HG03060 (cell line): ENCODE measurements at regions not wholly inside any gene's neighbourhood (a gene's known extent, or its start where the extent isn't known, plus 50 kb on each side); places are given as distances from the start of the nearest gene placed in this dataset.
"Not testable (repeated sequence)": the region's sequence is repeated elsewhere in the genome, so short reads cannot be mapped to it uniquely, and the experiment has no call there.

ENCODE experiments used
- ATAC-seq: cut with Tn5 transposase; IDR thresholded peaks from one replicate; pipeline ENCODE4 v1.9.1; 2021; ENCODE audit warnings: low read depth, moderate number of reproducible peaks; ENCODE audit not compliant: unreplicated experiment

DNA sequence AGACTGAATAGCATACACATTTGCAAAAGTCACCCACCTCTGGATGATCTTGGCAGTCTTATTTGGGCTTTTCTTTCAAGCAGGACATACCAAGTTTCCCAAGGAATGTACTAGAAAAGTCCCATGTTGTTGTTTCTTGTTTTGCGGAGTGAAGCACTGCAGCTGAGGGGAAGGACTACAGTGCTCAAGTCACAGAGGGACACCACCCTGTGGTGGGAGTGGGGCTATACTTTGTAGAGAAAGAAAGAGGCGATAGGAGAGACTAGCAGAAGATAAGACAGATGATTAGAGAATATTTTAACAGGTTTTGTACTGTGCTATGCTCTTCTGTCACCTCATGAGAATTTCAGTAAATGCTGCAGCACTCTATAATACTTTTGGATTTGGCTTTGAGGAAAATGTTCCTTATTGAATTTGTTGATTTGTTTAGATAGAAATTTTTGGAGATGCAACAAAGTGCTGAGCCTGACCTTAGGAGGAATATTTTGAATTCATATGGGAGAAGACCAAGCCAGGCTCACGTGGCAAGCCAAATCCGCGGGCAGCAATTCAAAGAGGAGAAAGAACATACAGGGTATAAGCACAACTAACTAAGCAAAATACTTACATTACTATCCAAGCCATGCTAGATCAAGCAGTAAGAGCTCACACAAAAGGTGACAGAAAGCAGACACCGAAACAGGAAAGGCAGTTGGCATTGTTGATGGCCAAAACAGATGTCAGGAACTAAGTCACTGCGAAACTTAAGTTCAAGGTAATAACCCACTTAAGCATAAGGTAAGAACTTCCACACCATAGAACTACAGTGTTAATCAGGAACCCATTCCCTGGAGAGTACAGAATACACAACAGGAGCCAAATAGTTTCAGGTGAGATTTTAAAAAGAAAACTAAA is 280.3 kb upstream of the INTU start:
- no peak for ATAC-seq

DNA sequence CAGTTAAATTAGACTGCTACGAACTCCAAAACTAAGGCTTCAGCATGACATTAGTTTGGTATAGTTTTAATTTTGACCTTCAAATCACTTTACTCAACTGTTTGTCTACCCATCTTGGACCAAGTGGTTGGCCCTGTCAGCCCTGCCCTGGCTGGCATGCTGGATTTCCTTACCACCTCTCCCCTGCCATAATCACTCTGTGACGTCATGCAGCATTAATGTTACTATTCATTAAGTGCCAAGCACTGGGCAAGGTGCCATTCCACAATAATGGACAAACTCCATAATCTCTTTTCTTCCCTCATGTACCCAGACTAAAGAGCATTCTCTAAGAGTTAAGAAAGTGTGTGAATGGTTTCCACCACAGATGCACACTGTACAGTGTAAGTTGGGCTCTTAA is 277.0 kb upstream of the INTU start:
- no peak for ATAC-seq

DNA sequence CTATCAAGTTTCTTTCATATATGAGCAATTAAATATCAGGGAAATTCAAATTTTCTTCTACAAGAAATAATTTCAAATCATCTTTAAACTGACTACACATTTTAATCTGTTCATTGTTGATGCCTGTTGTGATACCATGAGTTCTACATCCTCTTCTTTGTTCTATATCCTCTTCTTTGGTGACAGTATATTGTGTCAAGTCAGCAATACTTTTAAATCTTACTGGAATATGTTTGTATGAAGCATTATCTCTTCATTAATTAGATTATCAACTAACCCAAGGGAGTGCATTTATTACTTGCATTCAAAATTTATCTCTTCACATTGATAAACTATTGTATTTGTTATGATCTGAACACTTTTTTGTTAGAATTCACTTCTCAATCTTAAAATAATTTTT is 275.0 kb upstream of the INTU start:
- no peak for ATAC-seq

DNA sequence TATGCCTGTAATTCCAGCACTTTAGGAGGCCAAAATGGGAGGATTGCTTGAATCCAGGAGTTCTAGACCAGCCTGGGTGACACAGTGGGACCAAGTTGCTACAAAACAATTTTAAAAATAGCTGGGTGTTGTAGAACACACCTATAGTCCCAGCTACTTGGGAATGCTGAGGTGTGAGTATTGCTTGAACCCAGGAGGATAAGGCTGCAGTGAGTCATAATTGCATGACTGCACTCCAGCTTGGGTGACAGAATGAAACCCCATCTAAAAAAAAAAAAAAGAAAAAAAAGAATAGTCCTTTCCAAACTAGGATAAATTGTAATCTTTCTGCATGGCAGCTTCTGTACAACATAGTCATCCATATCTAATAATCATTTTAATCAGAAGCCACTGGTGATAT is 270.1 kb upstream of the INTU start:
- ATAC-seq: no peak

DNA sequence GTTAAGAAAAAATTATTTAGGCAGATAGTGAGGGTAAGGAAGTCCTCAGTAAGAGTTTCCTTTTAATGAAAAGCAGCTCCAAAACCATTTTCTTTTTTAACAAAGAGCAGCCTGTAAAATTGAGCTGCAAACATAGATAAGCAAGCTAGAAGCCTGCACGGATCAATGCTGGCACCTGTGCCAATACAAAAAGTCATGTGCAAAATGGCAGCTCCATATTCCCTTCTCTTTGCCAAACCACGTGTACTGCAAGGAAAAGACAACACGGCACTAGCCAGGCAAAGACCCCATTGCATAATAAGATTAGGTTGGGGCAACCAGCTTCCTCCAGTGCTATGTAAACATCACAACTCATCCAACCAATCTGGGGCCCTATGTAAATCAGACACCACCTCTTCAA is 268.4 kb upstream of the INTU start:
- ATAC-seq: no peak

DNA sequence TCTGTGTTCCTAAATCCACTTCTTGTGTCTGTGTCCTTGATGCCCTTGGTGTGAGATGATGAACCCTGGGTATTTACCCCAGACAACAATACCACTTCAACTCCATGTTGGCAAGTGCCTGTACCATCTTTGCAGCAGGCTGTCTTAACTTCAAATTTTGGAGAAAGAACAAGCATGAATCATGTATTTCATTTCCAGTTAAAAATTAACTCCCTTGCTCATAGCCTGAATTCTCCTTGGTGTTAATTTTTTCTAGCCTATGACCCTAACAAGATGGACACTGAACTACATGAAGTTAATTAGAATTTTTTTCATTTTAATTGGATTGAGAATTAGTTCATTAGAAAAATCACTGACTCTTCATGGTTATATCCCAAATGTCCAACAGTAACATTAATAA is 267.8 kb upstream of the INTU start:
- no peak for ATAC-seq

DNA sequence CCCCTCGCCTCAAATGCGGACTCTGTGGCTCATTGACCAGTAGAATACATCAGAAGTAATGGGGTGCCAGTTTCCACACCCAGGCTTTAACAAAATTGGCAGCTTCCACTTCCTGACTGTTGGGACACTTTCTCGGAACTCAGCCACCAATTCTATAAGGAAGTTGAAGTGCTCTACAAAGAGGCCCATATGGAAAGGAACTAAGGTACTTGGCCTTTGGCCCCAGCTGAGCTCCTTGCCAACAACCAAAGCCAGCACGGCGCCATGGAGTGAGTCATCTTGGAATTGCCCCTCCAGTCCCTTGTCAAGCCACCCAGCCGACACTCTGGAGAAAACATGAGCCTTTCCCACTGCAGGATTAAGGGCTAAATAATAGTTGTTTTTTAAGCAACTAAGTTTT is 262.2 kb upstream of the INTU start:
- no peak for ATAC-seq

DNA sequence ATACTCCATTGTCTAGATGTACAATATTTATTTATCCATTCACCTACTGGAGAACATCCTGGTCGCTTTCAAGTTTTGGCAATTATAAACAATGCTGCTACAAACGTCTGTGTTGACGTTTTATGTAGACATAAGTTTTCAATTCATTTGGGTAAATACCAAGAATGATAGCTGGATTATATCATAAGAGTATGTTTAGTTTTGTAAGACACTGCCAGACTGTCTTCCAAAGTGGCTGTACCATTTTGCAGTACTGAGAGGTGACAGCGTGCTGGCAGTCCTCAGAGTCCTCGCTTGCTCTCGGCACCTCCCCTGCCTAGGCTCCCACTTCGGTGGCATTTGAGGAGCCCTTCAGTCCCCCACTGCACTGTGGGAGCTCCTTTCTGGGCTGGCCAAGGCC is 253.3 kb upstream of the INTU start:
- no peak for ATAC-seq

DNA sequence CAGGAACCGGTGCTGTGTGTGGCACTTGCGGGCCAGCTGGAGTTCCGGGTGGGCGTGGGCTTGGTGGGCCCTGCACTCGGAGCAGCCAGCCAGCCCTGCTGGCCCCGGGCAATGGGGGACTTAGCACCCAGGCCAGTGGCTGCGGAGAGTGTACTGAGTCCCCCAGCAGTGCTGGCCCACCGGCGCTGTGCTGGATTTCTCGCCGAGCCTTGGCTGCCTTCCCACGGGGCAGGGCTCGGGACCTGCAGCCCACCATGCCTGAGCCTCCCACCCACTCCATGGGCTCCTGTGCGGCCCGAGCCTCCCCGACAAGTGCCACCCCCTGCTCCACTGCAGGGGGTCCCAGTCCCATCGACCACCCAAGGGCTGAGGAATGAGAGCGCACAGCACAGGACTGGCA is 252.8 kb upstream of the INTU start:
- not testable (repeated sequence) for ATAC-seq

DNA sequence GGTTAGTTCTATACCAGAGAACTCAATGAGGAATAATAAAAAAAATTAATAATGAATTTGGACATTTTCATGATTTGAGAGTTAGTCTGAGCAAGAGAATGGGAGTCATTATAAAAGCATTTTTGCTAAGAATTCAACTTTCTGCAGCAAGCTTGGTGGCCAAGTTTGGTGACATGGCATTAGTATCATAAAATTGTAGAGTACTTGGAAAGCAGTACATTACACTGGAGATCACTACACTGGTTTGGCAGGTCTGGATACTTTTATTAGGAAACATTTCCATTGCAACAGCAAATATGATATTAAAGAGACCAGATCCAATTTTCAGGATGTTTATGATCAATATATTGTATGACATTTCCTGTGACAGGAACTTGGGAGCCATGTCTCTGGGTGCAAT is 249.1 kb upstream of the INTU start:
- ATAC-seq: no peak

DNA sequence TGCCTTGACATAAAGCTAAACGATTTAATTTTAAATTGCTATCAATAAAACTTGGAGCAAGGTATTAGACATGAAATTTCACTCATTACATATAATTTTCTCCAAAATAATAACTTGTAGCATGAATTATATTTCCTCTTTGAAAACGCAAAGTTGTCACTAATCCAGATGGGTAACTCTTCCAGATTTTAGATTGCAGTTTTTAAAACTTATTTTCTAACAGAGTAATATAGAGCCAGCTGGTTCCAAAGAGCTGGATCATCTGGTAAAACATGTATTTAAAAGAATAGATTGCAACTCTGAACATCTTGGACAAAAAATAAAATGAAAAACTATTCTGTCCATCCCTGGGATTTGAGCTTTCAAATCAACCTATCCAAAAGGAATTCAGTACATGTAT is 238.2 kb upstream of the INTU start:
- ATAC-seq: no peak

DNA sequence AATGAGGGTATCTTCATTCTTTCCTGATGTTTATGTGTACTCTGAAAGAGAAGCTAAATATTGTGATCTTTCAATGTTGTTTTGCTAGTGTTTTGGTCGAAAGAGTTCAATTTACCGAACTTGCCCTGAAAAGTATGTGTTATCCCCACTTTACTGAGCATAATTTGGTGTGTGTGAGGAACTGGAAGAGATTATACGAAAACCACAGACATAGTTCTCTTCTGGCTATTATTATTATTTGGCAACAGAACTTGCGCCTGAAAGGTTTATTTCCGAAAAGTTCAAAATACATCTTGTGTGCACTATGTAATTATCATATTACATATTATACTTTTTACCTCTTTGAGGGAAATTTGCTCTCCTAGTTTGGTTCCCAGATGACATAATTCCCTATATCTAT is 232.5 kb upstream of the INTU start:
- ATAC-seq: no peak

DNA sequence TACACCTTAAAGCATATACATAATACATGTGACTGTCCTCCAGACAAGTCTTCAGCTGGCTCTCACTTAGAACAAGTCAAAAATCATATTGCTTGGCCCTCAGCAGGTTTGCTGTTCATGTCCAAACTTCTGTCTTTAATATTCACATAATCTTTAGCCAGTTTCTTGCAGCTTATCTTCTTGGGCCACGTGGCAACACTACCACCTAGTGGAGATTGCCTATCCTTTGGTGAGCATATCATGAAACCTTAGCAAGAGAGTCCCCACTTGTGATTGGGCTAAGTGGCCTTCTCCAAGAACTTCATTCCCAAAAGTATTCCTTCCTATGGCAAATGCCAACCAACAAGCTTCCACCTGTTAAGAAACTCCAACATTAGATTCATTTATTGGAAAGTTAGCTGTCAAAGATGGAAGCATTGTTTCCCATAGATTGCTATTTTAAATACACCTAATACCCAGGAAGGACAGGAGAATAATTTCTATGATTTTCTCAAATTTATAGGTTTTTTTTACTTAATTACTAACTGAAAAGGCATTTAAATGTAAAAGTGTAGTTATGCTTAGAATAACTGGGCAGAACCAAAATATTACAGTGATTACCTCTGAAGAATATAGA is 231.9 kb upstream of the INTU start:
- peak; percentile 58 for ATAC-seq

DNA sequence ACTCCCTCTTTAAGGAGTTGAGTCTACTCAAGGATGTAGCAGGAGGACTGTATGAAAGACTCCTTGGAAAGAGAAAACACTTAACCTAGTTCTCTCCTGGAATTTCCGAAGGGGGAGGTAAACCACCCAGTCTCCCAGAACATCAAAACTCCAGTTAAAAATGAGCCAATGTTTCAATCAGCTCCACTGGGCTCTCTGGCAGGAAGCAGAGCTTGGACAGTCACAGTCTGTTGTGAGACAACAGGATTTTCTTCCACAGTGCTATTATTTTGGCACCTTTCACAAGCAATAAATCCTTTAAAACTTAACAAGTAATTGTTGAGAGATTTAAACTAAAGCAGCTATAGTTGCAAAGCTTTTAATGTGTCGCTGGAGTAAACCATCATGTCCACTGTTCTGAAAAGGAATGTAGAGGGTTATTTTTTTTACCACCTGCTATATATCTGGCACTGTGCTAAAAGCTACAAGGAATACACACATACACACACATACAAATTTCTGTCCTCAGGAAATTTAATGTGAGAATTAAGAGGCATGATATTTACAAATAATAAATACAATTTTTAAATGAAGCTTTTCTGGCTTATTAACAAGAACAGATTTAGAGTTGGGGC is 229.2 kb upstream of the INTU start:
- ATAC-seq: no peak

DNA sequence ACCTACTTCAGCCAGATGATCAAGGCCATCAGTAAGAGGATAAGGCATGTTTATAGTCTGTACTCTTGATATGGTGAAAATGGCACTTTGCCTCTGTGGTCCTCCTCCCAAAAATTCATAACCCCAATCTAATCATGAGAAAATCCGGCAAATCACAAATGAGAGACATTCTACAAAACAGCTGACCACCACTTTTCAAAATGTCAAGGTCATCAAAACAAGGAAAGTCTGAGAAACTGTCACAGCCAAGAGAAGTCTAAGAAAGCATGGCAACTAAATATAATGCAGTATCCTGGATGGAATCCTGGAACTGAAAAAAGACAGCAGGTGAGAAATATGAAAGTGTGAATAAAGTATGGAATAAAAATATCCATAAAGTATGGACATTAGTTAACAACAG is 226.6 kb upstream of the INTU start:
- ATAC-seq: no peak

DNA sequence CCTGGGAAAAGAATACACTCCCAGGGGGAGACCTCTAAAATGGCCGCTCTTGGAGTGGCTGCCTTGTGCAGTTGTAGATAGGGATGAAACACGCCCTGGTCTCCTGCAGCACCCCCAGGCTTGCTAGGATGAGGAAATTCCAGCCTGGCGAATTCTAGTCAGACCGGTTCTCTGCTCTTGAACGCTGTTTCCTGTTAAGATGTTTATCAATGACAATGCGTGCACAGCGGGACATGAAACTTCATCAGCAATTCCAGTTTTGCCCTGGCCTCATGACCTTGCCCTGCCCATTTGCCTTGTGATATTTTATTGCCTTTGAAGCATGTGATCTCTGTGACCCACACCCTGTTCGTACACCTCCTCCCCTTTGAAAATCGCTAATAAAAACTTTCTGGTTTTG is 225.2 kb upstream of the INTU start:
- ATAC-seq: not testable (repeated sequence)

DNA sequence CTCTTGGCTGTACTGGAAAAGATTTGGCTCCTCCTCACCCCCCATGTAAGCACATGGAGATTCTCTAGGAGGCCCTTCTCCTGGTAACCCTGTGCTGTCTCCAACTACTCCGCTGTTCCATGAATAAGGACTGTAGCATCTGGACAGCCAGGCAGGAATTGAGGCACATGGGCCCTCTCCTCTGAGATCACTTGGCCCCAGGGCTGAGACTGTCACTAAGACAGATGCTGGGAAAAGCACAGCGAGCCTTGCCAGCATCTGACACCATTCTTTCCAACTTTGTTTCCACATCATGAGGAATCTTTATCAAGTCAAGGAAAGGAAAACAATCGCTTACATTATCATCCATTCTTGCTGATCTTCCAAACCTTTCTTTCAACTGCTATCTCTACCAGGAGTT is 222.6 kb upstream of the INTU start:
- no peak for ATAC-seq

DNA sequence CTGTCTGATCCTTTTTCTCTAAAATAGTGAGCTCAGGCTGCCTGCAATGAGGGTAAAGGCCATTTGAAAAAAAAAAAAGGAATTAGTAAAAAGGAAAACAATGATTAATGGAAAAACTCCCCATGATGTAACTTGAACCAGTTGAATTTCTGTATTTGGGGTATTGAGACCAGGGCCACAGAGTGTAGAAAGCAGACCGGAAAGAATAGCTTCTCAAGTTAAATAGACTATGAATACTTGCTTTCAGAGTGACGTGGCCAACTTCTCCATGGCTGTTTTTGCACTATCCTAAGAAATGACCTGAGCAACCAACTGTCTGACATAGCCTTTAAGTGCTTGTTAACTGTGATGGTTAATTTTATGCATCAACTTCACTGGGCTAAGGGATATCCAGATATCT is 222.1 kb upstream of the INTU start:
- no peak for ATAC-seq

DNA sequence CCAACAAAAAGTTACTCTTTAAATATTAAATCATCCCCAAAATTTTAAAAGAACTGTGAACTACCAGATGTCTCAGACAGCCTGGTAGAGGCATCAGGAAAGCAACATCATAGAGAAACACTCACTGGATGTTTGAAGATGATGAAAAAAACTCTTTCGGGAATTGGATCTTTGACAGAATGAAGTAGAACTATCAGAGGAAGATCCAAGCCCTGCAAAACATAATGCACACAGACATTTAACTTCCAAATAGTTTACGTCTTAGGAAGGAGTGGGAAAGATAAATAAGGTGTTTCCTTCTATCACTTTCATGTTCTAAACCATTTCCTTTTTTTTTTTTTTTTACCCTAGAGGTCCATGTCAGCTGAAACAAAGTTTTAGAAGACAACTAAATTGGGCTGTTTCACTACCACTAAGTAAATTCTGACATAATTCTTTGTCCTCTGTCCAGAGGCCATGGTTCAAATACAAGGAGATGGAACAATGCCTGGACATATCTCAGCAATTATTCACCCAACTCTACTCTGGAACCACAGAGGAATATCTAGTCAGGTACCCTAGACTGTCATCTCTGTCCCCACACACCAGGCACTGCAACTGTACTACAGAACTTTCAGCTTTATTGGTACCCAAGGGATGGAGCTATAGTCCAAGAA is 217.7 kb upstream of the INTU start:
- ATAC-seq: no peak

DNA sequence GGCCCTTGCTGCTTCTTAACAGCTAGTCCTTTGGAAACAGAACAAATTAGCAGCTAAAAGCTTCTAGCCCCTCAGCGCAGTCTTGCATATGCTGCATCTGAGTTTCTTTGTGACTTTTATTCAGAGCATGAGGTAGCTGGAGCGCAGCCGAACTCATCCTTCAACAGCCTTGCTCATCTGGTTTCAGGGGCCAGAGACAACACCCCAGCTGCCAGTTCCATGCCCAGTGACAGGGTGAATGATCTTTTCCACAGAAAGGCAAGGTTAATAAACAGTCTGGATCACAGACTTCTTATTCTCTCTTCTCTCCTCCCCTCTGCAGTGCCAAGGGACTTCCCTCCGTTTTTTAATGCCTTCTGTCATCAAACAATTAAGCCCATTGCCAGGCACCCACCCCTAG is 216.6 kb upstream of the INTU start:
- no peak for ATAC-seq

DNA sequence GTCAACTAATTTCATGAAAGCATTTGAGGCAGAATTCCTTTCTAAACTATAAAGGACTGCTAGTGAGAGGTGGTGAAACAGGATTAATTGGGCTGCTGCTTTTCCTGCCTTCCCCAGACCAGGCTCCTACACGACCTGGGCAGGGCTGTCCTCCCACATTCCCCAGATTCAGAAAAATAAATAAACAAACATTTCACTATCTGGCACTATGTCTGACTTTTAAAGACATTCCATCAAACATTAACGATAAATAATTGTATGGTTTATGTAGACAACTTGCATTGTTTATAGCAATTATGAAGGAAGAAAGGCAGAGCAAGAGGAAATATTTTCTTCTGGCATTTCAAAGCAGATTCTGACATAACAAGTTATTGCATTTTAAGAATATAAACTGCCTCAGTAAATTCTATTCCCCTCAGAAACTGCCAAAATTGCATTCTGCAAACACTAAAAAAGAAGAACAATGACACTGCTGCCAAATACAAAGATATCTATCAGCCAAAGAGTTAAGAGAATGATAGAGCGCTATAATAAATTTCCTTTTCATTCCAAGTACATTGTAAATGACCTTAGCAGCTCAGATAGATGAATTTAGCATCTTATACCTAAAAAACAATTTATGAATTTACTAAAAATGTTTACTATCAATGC is 214.7 kb upstream of the INTU start:
- no peak for ATAC-seq
